Nephron (organoid): ENCODE measurements at regions not wholly inside any gene's neighbourhood (a gene's known extent, or its start where the extent isn't known, plus 50 kb on each side); places are given as distances from the start of the nearest gene placed in this dataset.
A peak's percentile ranks its signal among the peaks of the same experiment; 100 is the strongest.

Experiments used
- H3K27ac Mint-ChIP-seq, 3 experiments: 2 replicates each; pipeline ENCODE4 v1.8.0; 2020; ENCODE audit warnings: mixed read lengths in 3 of 3, mild to moderate bottlenecking in 2 of 3, moderate library complexity in 1 of 3
- H3K27me3 Mint-ChIP-seq: 2 replicates; pipeline ENCODE4 v1.8.0; 2021; ENCODE audit warnings: low read depth, mild to moderate bottlenecking, moderate library complexity, mixed read lengths
- H3K36me3 Mint-ChIP-seq: 2 replicates; pipeline ENCODE4 v1.8.0; 2020; ENCODE audit warnings: low read depth, mixed read lengths
- H3K4me1 Mint-ChIP-seq: 2 replicates; pipeline ENCODE4 v1.8.0; 2020; ENCODE audit warnings: mixed read lengths
- H3K4me3 Mint-ChIP-seq, 3 experiments: 2 replicates each; pipeline ENCODE4 v1.8.0; 2020; ENCODE audit warnings: mild to moderate bottlenecking in 3 of 3, mixed read lengths in 3 of 3, moderate library complexity in 2 of 3
- H3K9me3 Mint-ChIP-seq: 2 replicates; pipeline ENCODE4 v1.8.0; 2020; ENCODE audit warnings: mixed read lengths
- TF ChIP-seq, protein P1 (sequence below), 3 experiments: fragments of 200-600 bp; sonication (generic); IDR thresholded peaks; one replicate each; pipeline ENCODE4 v1.5.0; 2021; ENCODE audit warnings: antibody characterized with exemption in 3 of 3; ENCODE audit not compliant: unreplicated experiment in 3 of 3

DNA sequence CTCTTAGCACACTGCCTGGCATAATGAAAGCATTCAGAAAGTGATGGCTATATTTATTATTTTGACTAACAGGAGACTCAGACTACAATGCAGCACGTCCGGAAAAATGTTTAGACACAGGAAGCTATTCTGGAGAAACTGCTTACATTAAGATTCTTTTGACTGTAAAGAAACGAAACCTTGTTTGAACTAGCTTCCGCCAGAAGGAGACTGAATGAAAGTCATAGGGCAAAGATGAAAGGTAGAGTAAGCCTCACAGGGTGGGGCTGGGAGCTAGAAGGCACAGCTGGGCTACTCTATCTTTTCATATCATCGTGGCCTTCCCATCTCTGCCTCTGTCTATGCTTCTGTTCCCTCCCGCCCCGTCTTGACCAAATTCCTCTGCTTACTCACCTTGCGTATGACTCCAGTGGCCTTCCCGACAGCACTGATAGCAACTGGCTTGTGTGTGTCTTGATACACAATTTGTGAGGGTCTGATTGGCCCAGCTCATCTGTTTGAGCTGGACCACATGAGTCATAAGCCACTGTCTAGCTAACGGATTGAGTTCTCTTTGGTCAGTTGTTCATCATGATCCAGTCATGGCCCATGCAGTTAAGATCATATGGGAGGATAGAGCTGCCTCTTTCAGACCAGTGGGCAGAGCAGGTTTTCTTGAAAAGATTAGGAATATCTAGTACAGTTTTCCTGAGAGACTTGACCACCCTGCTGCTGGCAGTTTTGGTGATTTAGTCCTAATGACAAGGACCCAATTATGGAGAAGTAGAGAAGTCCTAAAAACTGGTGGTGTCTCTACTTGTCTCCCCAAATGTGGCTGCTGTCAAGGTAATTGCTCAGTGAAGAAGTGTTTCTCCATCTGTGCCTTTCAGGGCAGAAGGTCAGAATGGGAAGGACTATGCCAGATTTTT is 151.5 kb upstream of the SLC38A2 start:
- H3K9me3 Mint-ChIP-seq: peaks cover 11% of the 10 kb centered on the region

DNA sequence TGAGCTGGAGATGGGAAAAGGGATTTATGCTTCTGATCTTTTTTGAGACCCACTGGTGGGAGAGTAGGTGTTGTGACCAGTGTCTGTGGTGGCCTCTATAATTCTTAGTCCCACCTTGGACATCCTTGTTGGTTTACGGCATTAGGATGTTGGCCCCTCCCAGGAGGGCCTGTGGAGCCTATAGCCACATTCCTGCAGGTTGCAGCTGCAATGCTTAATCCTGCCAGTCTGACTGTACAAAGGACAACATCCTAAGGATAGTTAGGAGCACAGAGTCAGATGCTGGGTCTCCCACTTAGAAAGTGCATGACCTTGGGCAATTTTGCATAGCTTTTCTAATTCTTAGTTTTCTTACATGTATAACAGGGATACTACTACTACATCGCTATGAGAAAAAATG is 150.9 kb upstream of the SLC38A2 start:
- no peaks in the 10 kb centered on the region for H3K27me3 Mint-ChIP-seq
- TF ChIP-seq, protein P1, sequence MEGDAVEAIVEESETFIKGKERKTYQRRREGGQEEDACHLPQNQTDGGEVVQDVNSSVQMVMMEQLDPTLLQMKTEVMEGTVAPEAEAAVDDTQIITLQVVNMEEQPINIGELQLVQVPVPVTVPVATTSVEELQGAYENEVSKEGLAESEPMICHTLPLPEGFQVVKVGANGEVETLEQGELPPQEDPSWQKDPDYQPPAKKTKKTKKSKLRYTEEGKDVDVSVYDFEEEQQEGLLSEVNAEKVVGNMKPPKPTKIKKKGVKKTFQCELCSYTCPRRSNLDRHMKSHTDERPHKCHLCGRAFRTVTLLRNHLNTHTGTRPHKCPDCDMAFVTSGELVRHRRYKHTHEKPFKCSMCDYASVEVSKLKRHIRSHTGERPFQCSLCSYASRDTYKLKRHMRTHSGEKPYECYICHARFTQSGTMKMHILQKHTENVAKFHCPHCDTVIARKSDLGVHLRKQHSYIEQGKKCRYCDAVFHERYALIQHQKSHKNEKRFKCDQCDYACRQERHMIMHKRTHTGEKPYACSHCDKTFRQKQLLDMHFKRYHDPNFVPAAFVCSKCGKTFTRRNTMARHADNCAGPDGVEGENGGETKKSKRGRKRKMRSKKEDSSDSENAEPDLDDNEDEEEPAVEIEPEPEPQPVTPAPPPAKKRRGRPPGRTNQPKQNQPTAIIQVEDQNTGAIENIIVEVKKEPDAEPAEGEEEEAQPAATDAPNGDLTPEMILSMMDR (IDR thresholded peaks at IDR 0.05; ENCODE audit: unreplicated experiment in 3 of 3): no peak
- peaks cover 8% of the 10 kb centered on the region for H3K9me3 Mint-ChIP-seq
- peak overlapping the region; percentile 31 to 94 (median 85) for H3K27ac Mint-ChIP-seq
- H3K36me3 Mint-ChIP-seq: no peaks in the 10 kb centered on the region
- H3K4me1 Mint-ChIP-seq: peaks cover 72% of the 10 kb centered on the region
- peak overlapping the region in 1 of 3 experiments; percentile 2 for H3K4me3 Mint-ChIP-seq

More for the DNA sequence above, 151.5 kb upstream of the SLC38A2 start:
- no peaks in the 10 kb centered on the region for H3K36me3 Mint-ChIP-seq
- H3K27ac Mint-ChIP-seq: peak overlapping the region; percentile 83 to 94 (median 85)
- TF ChIP-seq, protein P1 (IDR thresholded peaks at IDR 0.05; ENCODE audit: unreplicated experiment in 3 of 3): no peak
- peaks cover 69% of the 10 kb centered on the region for H3K4me1 Mint-ChIP-seq
- no peaks in the 10 kb centered on the region for H3K27me3 Mint-ChIP-seq
- peak overlapping the region in 1 of 3 experiments; percentile 26 for H3K4me3 Mint-ChIP-seq

DNA sequence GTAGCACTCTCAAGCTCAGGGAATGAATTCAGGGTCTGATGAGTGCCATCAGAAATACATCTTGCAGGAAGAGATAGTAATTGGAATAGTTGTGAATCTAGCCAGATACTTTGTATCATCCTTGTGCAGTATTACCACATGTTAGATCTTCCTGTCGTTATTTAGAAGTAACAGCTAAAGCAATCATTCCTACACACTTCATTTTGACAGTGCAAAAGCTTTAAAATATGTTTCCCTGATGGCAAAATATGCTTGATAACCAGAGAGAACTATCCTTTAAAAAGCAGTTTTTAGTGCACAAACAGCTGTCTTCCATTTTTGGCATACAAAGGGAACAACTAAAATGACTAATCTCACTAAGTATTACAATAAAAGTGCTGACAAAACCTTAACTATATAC is 149.5 kb upstream of the SLC38A2 start:
- Mint-ChIP-seq H3K9me3 (peaks cover 2% of the 10 kb centered on the region), H3K4me1 (peaks cover 70% of the 10 kb centered on the region), H3K36me3 (no peaks in the 10 kb centered on the region), H3K4me3 (no peak overlapping the region), H3K27ac (peak overlapping the region; percentile 85 to 99 (median 89)), H3K27me3 (no peaks in the 10 kb centered on the region)
- TF ChIP-seq, protein P1 (IDR thresholded peaks at IDR 0.05; ENCODE audit: unreplicated experiment in 3 of 3): no peak

DNA sequence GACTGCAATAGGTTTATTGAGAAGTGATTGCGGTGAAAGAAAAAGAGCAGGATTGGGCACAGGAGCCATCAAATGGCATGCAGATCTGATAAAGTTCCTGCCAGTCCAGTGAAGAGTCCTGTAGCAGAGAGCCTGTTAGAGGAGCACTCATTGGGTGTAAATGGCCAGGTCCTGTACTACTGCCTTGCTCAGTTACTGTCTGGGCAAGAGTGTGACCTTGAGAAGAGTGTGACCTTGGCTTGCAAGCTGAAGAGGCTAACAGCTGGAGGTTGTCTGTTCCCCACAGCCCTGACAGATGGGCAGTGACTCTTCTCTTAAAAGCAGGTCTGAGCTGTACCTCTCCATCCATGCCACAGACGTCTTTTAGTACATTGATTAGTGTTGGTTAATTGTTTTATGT is 148.6 kb upstream of the SLC38A2 start:
- TF ChIP-seq, protein P1 (IDR thresholded peaks at IDR 0.05; ENCODE audit: unreplicated experiment in 3 of 3): no peak
- Mint-ChIP-seq H3K36me3 (no peaks in the 10 kb centered on the region), H3K9me3 (no peaks in the 10 kb centered on the region), H3K27ac (peak overlapping the region; percentile 85 to 99 (median 89)), H3K27me3 (no peaks in the 10 kb centered on the region), H3K4me3 (no peak overlapping the region), H3K4me1 (peaks cover 62% of the 10 kb centered on the region)

DNA sequence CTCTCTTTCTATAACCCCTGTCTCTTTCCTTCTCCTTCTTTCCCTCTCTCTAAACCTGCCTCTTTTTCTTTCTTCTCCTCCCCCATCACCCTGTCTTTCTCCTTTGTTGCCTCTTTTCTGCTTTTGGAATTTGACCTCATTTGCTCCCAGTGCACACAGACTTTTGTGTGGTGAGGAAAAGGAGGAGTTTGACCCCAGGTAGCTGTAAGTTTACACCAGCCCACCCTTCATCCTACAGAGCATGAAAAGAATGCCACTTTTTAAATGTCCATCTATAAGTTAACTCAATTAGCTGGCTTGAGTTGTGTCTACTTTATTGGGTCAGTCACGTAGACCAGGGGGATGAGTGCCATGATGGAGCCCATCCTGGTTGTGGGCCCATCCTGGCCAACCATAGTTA is 146.8 kb upstream of the SLC38A2 start:
- peaks cover 45% of the 10 kb centered on the region for H3K4me1 Mint-ChIP-seq
- no peaks in the 10 kb centered on the region for H3K27me3 Mint-ChIP-seq
- no peak overlapping the region for H3K4me3 Mint-ChIP-seq
- H3K9me3 Mint-ChIP-seq: no peaks in the 10 kb centered on the region
- TF ChIP-seq, protein P1 (IDR thresholded peaks at IDR 0.05; ENCODE audit: unreplicated experiment in 3 of 3): no peak
- no peaks in the 10 kb centered on the region for H3K36me3 Mint-ChIP-seq
- peak overlapping the region; percentile 11 to 59 (median 12) for H3K27ac Mint-ChIP-seq
